MM.1S (cell line): ENCODE measurements at regions not wholly inside any gene's neighbourhood (a gene's known extent, or its start where the extent isn't known, plus 50 kb on each side); places are given as distances from the start of the nearest gene placed in this dataset.

Experiments used
- DNase-seq: peaks from one replicate; pipeline ENCODE4 v3.0.0-alpha.2; 2015
- H2AFZ ChIP-seq: fragments of 300-600 bp; sonication (generic); 2 replicates; pipeline ENCODE4 v1.6.0; 2016; ENCODE audit warnings: antibody characterized with exemption, low read length
- H3F3A ChIP-seq: fragments of 300-600 bp; sonication (generic); 2 replicates; pipeline ENCODE4 v1.6.1; 2016; ENCODE audit warnings: mild to moderate bottlenecking, antibody characterized with exemption, low read length, moderate library complexity, mixed read lengths; ENCODE audit not compliant: insufficient read depth
- H3K27ac ChIP-seq: fragments of 300-600 bp; sonication (generic); 2 replicates; pipeline ENCODE4 v1.5.1; 2016; ENCODE audit warnings: mild to moderate bottlenecking, low read length
- H3K27me3 ChIP-seq: fragments of 300-600 bp; sonication (generic); replicated peaks from 2 replicates; pipeline ENCODE4 v1.6.0; 2016; ENCODE audit warnings: low read length; ENCODE audit not compliant: insufficient read depth
- H3K36me3 ChIP-seq: fragments of 300-600 bp; sonication (generic); replicated peaks from 2 replicates; pipeline ENCODE4 v1.6.1; 2016; ENCODE audit warnings: mild to moderate bottlenecking, low read length, mixed read lengths; ENCODE audit not compliant: insufficient read depth
- H3K4me1 ChIP-seq: fragments of 300-600 bp; sonication (generic); 2 replicates; pipeline ENCODE4 v1.6.1; 2016; ENCODE audit warnings: low read length, mixed read lengths
- H3K4me2 ChIP-seq: fragments of 300-600 bp; sonication (generic); 2 replicates; pipeline ENCODE4 v1.6.0; 2016; ENCODE audit warnings: low read depth, low read length
- H3K4me3 ChIP-seq: fragments of 300-600 bp; sonication (generic); 2 replicates; pipeline ENCODE4 v1.5.1; 2016; ENCODE audit warnings: low read length, mixed read lengths
- H3K79me2 ChIP-seq: fragments of 300-600 bp; sonication (generic); 2 replicates; pipeline ENCODE4 v1.6.1; 2016; ENCODE audit warnings: mixed run types, low read length, mixed read lengths
- H3K9ac ChIP-seq: fragments of 300-600 bp; sonication (generic); 2 replicates; pipeline ENCODE4 v1.6.1; 2016; ENCODE audit warnings: low read length, mixed read lengths
- H3K9me2 ChIP-seq: fragments of 300-600 bp; sonication (generic); replicated peaks from 2 replicates; pipeline ENCODE4 v1.6.1; 2016; ENCODE audit warnings: mild to moderate bottlenecking, low read length, mixed read lengths; ENCODE audit not compliant: insufficient read depth
- H3K9me3 ChIP-seq: fragments of 300-600 bp; sonication (generic); replicated peaks from 2 replicates; pipeline ENCODE4 v1.6.1; 2016; ENCODE audit warnings: mild to moderate bottlenecking, low read length, mixed read lengths; ENCODE audit not compliant: insufficient read depth
- H4K20me1 ChIP-seq: fragments of 300-600 bp; sonication (generic); 2 replicates; pipeline ENCODE4 v1.6.1; 2016; ENCODE audit warnings: mild to moderate bottlenecking, low read length, moderate library complexity, mixed read lengths; ENCODE audit not compliant: insufficient read depth
- CTCF ChIP-seq: fragments of 300-600 bp; sonication (generic); IDR thresholded peaks from 2 replicates; pipeline ENCODE4 v1.5.1; 2016; ENCODE audit warnings: antibody characterized with exemption, low read length, mixed read lengths
- EZH2 ChIP-seq: fragments of 300-600 bp; sonication (generic); optimal IDR thresholded peaks from 2 replicates; pipeline ENCODE3; 2017; ENCODE audit warnings: low read depth, mild to moderate bottlenecking, antibody characterized with exemption, low read length, mixed read lengths
- EZH2phosphoT487 ChIP-seq: fragments of 300-600 bp; sonication (generic); IDR thresholded peaks from 2 replicates; pipeline ENCODE4 v1.6.1; 2018; ENCODE audit warnings: antibody characterized with exemption, low read length

GRCh38 chr5:8611067-8611466 lies 742.1 kb downstream of the MTRR start:
- DNase-seq, result no peak
- H3F3A ChIP-seq, result no peaks in the 10 kb centered on the region
- no peaks in the 10 kb centered on the region for H3K4me1 ChIP-seq
- H3K79me2 ChIP-seq, result no peaks in the 10 kb centered on the region
- no peaks in the 10 kb centered on the region for H3K9me2 ChIP-seq
- no peak overlapping the region for H2AFZ ChIP-seq
- TF ChIP-seq EZH2 (no peak), CTCF (no peak), EZH2phosphoT487 (no peak)
- H3K9me3 ChIP-seq, result no peaks in the 10 kb centered on the region
- no peaks in the 10 kb centered on the region for H3K27me3 ChIP-seq
- H3K4me2 ChIP-seq, result no peak overlapping the region
- no peaks in the 10 kb centered on the region for H3K36me3 ChIP-seq
- no peak overlapping the region for H3K27ac ChIP-seq
- H3K4me3 ChIP-seq, result no peak overlapping the region
- no peaks in the 10 kb centered on the region for H4K20me1 ChIP-seq
- no peak overlapping the region for H3K9ac ChIP-seq

- no peak for DNase-seq
- no peak overlapping the region for H3K4me2 ChIP-seq
- H3F3A ChIP-seq, result no peaks in the 10 kb centered on the region
- no peak overlapping the region for H3K27ac ChIP-seq
- H3K4me1 ChIP-seq, result no peaks in the 10 kb centered on the region
- no peak overlapping the region for H3K4me3 ChIP-seq
- no peaks in the 10 kb centered on the region for H4K20me1 ChIP-seq
- no peaks in the 10 kb centered on the region for H3K9me3 ChIP-seq
- H3K9ac ChIP-seq, result no peak overlapping the region
- H3K79me2 ChIP-seq, result no peaks in the 10 kb centered on the region
- H2AFZ ChIP-seq, result no peak overlapping the region
- no peaks in the 10 kb centered on the region for H3K36me3 ChIP-seq
- TF ChIP-seq EZH2phosphoT487, result no peak
- TF ChIP-seq EZH2, result no peak
- no peak for TF ChIP-seq CTCF
- no peaks in the 10 kb centered on the region for H3K27me3 ChIP-seq
- no peaks in the 10 kb centered on the region for H3K9me2 ChIP-seq
Observed at GRCh38 chr5:8613078-8613685, 744.2 kb downstream of the MTRR start.

GRCh38 chr5:8615142-8615858 lies 746.4 kb downstream of the MTRR start:
- Histone ChIP-seq H3K79me2 (no peaks in the 10 kb centered on the region), H3F3A (no peaks in the 10 kb centered on the region), H3K4me3 (no peak overlapping the region), H3K4me1 (no peaks in the 10 kb centered on the region), H3K9me2 (no peaks in the 10 kb centered on the region), H3K4me2 (no peak overlapping the region), H4K20me1 (no peaks in the 10 kb centered on the region), H3K27ac (no peak overlapping the region), H3K9me3 (no peaks in the 10 kb centered on the region), H3K27me3 (no peaks in the 10 kb centered on the region), H3K36me3 (no peaks in the 10 kb centered on the region), H2AFZ (no peak overlapping the region), H3K9ac (no peak overlapping the region)
- TF ChIP-seq CTCF, result no peak
- TF ChIP-seq EZH2phosphoT487, result no peak
- no peak for TF ChIP-seq EZH2
- no peak for DNase-seq
